CD4-positive, alpha-beta T cell treated with Interferon gamma for 1 hour (primary cell): ENCODE measurements at regions not wholly inside any gene's neighbourhood (a gene's known extent, or its start where the extent isn't known, plus 50 kb on each side); places are given as distances from the start of the nearest gene placed in this dataset.
"Not testable (repeated sequence)": the region's sequence is repeated elsewhere in the genome, so short reads cannot be mapped to it uniquely, and the experiment has no call there.

Source experiments
- DNase-seq: peaks from one replicate; pipeline ENCODE4 v3.0.0-alpha.2; 2020

GRCh38 chr5:111859031-111859430 is 102.0 kb upstream of the NREP start:
- DNase-seq: no peak

- no peak for DNase-seq
These were observed 100.6 kb upstream of the NREP start for GRCh38 chr5:111857623-111858022.

- DNase-seq: no peak
These were observed 100.0 kb upstream of the NREP start for GRCh38 chr5:111856876-111857466.

GRCh38 chr5:111855356-111855755 is 98.4 kb upstream of the NREP start:
- no peak for DNase-seq

DNA sequence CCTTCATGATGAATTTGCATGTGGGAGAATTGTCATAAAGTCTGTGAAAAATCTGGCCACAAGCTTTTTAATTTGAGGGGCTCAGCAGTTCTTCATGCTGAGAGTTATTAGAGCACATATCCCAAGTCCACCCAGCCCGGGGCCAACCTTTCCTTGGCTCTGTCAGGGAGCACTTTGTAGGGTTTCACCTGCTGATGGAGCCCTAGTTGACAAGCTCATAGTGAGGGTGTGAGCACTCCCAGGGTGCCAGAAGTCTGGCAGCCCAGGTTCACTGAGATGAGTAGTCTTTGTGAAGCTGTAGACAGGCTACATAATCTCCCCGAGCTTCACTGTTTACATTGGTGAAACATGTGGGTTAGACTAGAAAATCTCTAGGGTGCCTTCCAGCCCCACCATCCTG is 97.2 kb upstream of the NREP start:
- no peak for DNase-seq

GRCh38 chr5:111853748-111854147 is 96.8 kb upstream of the NREP start:
- no peak for DNase-seq

GRCh38 chr5:111851631-111852548 is 94.9 kb upstream of the NREP start:
- no peak for DNase-seq

DNA sequence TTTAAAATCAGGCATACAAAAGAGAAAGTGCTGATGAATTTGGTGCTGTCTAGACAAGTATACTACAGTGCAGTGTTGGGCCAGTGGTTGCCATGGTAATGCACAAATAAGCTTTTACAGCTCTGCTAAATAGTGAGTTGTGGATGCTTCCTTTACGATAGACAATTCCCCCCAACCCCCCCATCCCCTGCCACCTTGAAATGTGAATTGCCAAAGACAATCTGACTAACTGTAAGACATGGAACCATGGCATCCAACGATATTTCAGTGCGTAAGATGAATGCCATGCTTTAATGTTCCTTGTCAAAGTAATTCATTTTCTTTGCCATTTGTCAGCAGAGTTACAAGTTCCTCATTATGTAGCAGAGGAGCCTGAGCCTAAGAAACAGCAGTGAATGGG is 91.5 kb upstream of the NREP start:
- DNase-seq: no peak

GRCh38 chr5:111847052-111847925 is 90.3 kb upstream of the NREP start:
- no peak for DNase-seq

DNA sequence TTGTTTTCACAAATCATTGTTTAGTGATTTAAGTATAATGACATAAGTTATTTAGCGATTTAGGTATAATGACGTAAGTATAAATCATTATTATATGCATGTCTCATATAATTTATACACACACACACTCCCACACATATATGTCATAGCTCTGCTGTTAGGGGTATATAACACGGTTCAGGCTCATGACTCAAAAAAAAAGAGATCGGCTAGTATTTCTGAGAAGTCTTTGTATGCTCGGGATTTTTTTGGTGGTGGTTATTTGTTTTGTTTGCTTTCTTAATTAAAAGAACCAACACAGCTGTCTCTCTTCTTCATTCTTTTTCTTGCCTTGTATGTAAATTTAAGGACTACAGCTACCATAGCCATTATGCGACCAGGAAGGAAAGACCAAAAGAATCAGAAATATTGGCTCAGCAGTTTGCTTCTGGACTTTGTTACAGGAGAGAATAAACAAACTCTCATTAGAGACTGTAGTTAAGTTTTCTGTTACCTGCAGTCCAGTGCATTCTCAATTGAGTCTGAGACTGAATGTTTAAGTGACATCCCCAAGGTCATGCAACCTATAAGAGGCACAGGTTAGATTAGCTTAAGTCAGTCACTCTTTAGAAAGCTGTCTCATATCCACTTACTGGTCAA is 83.2 kb upstream of the NREP start:
- no peak for DNase-seq

- DNase-seq: no peak
These were observed 82.4 kb upstream of the NREP start for GRCh38 chr5:111839438-111839837.

- no peak for DNase-seq
These were observed 79.4 kb upstream of the NREP start for GRCh38 chr5:111836426-111836825.

GRCh38 chr5:111834926-111835599 is 78.1 kb upstream of the NREP start:
- no peak for DNase-seq

DNA sequence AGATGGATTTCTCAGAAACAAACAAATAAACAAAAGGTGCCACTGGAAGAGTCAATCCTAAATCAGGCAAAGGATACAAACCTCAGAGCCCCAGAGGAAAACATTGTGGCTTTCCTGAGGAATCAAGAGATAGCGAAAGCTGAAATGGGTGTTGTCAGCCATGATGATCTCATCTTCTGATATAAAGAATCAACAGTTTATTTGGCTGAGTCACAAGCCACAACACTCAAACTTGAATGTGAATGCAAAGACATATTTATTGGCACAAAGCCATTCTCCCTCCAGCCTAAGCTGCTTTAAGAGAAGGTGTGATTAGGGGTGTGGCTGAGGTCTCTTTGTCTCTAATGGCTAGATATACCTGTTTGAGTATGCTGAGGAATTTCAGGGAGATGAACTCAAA is 73.3 kb upstream of the NREP start:
- no peak for DNase-seq

DNA sequence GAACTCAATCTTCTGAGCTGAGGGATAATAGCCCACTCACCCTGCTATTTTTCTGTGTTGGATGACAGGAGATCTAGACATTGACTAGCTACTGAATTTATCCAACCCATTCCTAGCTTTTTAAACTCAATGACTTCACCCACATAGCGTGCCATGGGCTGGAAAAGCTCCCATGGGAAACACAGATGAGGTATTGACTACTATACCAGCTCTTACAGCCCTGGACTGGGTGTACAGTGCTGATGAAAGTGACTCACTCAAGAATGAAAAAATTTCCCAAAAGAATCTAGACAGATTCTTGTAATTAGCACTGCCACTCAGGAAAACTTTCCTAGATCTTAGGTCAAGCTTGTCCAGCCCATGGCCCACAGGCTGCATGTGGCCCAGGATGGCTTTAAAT is 72.7 kb upstream of the NREP start:
- DNase-seq: no peak

DNA sequence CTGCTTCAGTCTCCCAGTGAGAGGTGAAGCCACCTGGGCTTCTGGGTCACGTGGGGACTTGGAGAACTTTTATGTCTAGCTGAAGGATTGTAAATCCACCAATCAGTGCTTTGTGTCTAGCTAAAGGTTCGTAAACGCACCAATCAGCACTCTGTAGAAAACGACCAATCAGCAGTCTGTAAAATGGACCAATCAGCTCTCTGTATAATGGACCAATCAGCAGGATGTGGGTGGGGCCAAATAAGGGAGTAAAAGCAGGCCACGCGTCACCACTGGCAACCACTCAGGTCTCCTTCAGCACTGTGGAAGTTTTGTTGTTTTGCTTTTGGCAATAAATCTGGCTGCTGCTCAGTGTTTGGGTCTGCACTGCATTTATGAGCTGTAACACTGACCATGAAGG is 69.1 kb upstream of the NREP start:
- no peak for DNase-seq

DNA sequence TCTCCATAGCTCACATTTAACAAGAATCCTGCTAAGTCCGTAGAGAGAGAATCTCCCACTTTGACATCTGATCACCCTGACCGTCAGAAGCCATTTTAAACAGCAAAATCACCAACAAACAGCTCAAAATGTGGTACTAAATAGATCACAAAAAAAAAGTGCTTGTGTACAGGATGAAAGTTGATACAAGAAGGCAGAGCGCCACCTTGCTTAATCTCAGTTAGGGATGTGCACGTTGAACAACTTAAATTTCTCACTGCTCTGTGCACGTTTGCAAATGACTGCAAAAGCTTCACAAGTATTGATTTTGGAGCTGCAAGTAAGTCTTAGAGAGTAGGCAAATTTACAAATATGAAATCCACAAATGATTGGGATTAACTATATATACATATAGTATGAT is 63.1 kb upstream of the NREP start:
- DNase-seq: no peak

- not testable (repeated sequence) for DNase-seq
These were observed 62.0 kb upstream of the NREP start for GRCh38 chr5:111819028-111819427.

GRCh38 chr5:111813537-111813936 is 56.5 kb upstream of the NREP start:
- no peak for DNase-seq

DNA sequence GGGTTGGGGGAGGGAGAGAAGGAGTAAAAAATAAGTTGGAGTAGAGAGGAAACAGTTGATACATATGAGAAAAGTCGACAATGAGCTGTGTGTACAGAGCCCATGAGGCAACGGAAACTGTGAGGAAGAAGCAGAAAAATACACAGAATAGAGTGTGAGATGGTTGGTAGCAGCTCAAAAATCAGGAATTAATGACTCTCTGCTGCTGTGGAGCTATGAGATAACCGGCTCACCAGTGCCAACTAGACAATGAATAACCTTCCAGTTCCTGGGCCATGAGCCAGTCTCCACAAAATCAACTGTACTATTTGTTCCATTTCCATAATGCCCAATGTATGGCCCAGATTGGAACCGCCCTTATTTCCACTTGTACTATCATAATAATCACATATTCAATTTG is 53.1 kb upstream of the NREP start:
- DNase-seq: no peak
